ENCODE measurements at regions not wholly inside any gene's neighbourhood (a gene's known extent, or its start where the extent isn't known, plus 50 kb on each side); places are given as distances from the start of the nearest gene placed in this dataset.

DNA sequence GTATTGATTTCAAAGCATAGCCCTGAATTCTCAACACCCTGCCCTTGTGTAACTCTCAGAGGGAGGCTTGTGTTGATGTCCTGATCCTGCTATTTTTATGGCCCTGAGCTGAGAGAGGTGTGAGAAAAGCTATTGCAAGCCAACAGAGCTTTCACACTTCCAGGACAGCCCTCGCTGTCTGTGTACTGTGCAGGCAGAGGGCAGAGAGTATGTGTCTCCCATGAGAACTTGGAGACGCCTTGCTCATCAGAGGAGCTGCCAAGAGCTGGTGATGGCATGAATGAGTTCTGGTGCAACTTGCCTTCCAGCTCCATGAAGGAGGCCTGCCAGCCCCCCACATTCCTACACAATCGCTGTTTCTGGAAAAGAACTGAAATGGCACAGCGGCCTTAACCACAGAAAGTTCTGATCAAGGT lies 144.1 kb upstream of the AJAP1 start:
- Histone ChIP-seq H3K4me2 (ENCODE audit: low read length) (no peak overlapping the region), H3K9ac (ENCODE audit: low read length) (no peak overlapping the region), H3K9me3 (ENCODE audit: insufficient read depth, low read depth, low read length) (peaks cover 9% of the 10 kb centered on the region), H3K27ac (ENCODE audit: low read depth, low read length) (no peak overlapping the region), H4K20me1 (ENCODE audit: insufficient read depth, low read length) (no peaks in the 10 kb centered on the region), H3K79me2 (ENCODE audit: insufficient read depth, low read length) (no peaks in the 10 kb centered on the region), H3K4me1 (ENCODE audit: insufficient read depth, low read length) (no peaks in the 10 kb centered on the region), H2AFZ (ENCODE audit: low read depth, low read length) (no peak overlapping the region), H3K4me3 (ENCODE audit: insufficient read depth, low read depth, low read length) (no peak overlapping the region), H3K27me3 (ENCODE audit: insufficient read depth, low read length) (no peaks in the 10 kb centered on the region), H3K36me3 (ENCODE audit: insufficient read depth, low read length) (no peaks in the 10 kb centered on the region)
- peaks cover 8% of the 10 kb centered on the region for H3K27me3 Mint-ChIP-seq (ENCODE audit: low read depth, unreplicated experiment)
- peaks cover 9% of the 10 kb centered on the region for H3K9me3 Mint-ChIP-seq (ENCODE audit: unreplicated experiment)
- no peak for DNase-seq (ENCODE audit: low read depth)
- no peaks in the 10 kb centered on the region for H3K36me3 Mint-ChIP-seq (ENCODE audit: low read depth, unreplicated experiment)
- TF ChIP-seq CTCF (IDR thresholded peaks at IDR 0.05; ENCODE audit: insufficient read depth, low read depth, low read length) (no peak), EZH2 (IDR thresholded peaks at IDR 0.05; ENCODE audit: insufficient read depth, low read length) (no peak)
- H3K27ac Mint-ChIP-seq (ENCODE audit: unreplicated experiment) = no peak overlapping the region
- no peak for FAIRE-seq
- no peak overlapping the region for H3K4me3 Mint-ChIP-seq (ENCODE audit: unreplicated experiment)
- no peaks in the 10 kb centered on the region for H3K4me1 Mint-ChIP-seq (ENCODE audit: low read depth, unreplicated experiment)

DNA sequence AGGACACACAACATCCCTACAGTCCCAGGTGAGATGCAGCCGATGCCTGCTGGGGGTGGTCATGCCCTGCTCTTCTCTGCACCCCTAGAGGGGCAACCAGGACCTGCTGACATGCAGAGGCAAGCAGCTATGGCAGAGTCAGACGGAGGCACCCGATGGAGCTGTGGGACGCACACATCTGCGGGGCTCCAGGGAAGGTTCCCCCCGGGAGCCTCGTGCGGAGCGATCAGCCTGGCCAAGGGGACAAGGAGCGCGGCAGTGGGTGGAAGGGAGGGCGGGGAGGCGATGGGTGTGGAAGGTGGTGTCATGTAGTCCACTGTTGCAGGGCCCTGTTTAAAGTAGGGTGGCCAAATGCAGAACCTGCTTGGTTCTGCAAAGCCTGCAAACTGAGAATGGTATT lies 143.0 kb upstream of the AJAP1 start:
- H3K27ac Mint-ChIP-seq (ENCODE audit: unreplicated experiment) = no peak overlapping the region
- Histone ChIP-seq H3K27me3 (ENCODE audit: insufficient read depth, low read length) (no peaks in the 10 kb centered on the region), H3K4me3 (ENCODE audit: insufficient read depth, low read depth, low read length) (no peak overlapping the region), H3K4me1 (ENCODE audit: insufficient read depth, low read length) (no peaks in the 10 kb centered on the region), H3K79me2 (ENCODE audit: insufficient read depth, low read length) (no peaks in the 10 kb centered on the region), H4K20me1 (ENCODE audit: insufficient read depth, low read length) (no peaks in the 10 kb centered on the region), H2AFZ (ENCODE audit: low read depth, low read length) (no peak overlapping the region), H3K27ac (ENCODE audit: low read depth, low read length) (no peak overlapping the region), H3K9me3 (ENCODE audit: insufficient read depth, low read depth, low read length) (peaks cover 9% of the 10 kb centered on the region), H3K9ac (ENCODE audit: low read length) (no peak overlapping the region), H3K36me3 (ENCODE audit: insufficient read depth, low read length) (no peaks in the 10 kb centered on the region), H3K4me2 (ENCODE audit: low read length) (no peak overlapping the region)
- peaks cover 9% of the 10 kb centered on the region for H3K9me3 Mint-ChIP-seq (ENCODE audit: unreplicated experiment)
- FAIRE-seq (no peak), DNase-seq (ENCODE audit: low read depth) (no peak)
- H3K4me1 Mint-ChIP-seq (ENCODE audit: low read depth, unreplicated experiment) = no peaks in the 10 kb centered on the region
- H3K4me3 Mint-ChIP-seq (ENCODE audit: unreplicated experiment) = no peak overlapping the region
- TF ChIP-seq CTCF (IDR thresholded peaks at IDR 0.05; ENCODE audit: insufficient read depth, low read depth, low read length) (no peak), EZH2 (IDR thresholded peaks at IDR 0.05; ENCODE audit: insufficient read depth, low read length) (no peak)
- peaks cover 8% of the 10 kb centered on the region for H3K27me3 Mint-ChIP-seq (ENCODE audit: low read depth, unreplicated experiment)
- H3K36me3 Mint-ChIP-seq (ENCODE audit: low read depth, unreplicated experiment) = no peaks in the 10 kb centered on the region

GRCh38 chr1:4512636-4513035 lies 141.8 kb upstream of the AJAP1 start:
- Histone ChIP-seq H3K27me3 (ENCODE audit: insufficient read depth, low read length) (no peaks in the 10 kb centered on the region), H3K79me2 (ENCODE audit: insufficient read depth, low read length) (no peaks in the 10 kb centered on the region), H3K9ac (ENCODE audit: low read length) (no peak overlapping the region), H3K36me3 (ENCODE audit: insufficient read depth, low read length) (no peaks in the 10 kb centered on the region), H3K9me3 (ENCODE audit: insufficient read depth, low read depth, low read length) (peaks cover 9% of the 10 kb centered on the region), H4K20me1 (ENCODE audit: insufficient read depth, low read length) (no peaks in the 10 kb centered on the region), H3K4me1 (ENCODE audit: insufficient read depth, low read length) (no peaks in the 10 kb centered on the region), H2AFZ (ENCODE audit: low read depth, low read length) (no peak overlapping the region), H3K27ac (ENCODE audit: low read depth, low read length) (no peak overlapping the region), H3K4me2 (ENCODE audit: low read length) (no peak overlapping the region), H3K4me3 (ENCODE audit: insufficient read depth, low read depth, low read length) (no peak overlapping the region)
- Mint-ChIP-seq H3K27ac (ENCODE audit: unreplicated experiment) (no peak overlapping the region), H3K36me3 (ENCODE audit: low read depth, unreplicated experiment) (no peaks in the 10 kb centered on the region), H3K27me3 (ENCODE audit: low read depth, unreplicated experiment) (peaks cover 8% of the 10 kb centered on the region), H3K4me1 (ENCODE audit: low read depth, unreplicated experiment) (no peaks in the 10 kb centered on the region), H3K4me3 (ENCODE audit: unreplicated experiment) (no peak overlapping the region), H3K9me3 (ENCODE audit: unreplicated experiment) (peaks cover 6% of the 10 kb centered on the region)
- FAIRE-seq = no peak
- no peak for TF ChIP-seq CTCF (IDR thresholded peaks at IDR 0.05; ENCODE audit: insufficient read depth, low read depth, low read length)
- TF ChIP-seq EZH2 (IDR thresholded peaks at IDR 0.05; ENCODE audit: insufficient read depth, low read length) = no peak
- DNase-seq (ENCODE audit: low read depth) = no peak
